Mesenchymal stem cell (in vitro differentiated cells and primary cell): ENCODE measurements at regions not wholly inside any gene's neighbourhood (a gene's known extent, or its start where the extent isn't known, plus 50 kb on each side); places are given as distances from the start of the nearest gene placed in this dataset.

Experiments used
- DNase-seq: peaks from one replicate; pipeline ENCODE4 v3.0.0-alpha.2; 2013
- H2AFZ ChIP-seq: one replicate; pipeline ENCODE4 v1.6.1; 2013; ENCODE audit warnings: low read depth, mild to moderate bottlenecking, control low read depth, inconsistent platforms, low read length, moderate library complexity
- H2AK5ac ChIP-seq: 2 replicates; pipeline ENCODE4 v1.6.1; 2013; ENCODE audit warnings: low read length, moderate library complexity, mild to moderate bottlenecking, inconsistent platforms; ENCODE audit not compliant: severe bottlenecking
- H2BK120ac ChIP-seq: one replicate; pipeline ENCODE4 v1.6.1; 2013; ENCODE audit warnings: low read depth, mild to moderate bottlenecking, inconsistent platforms, low read length, moderate library complexity
- H2BK12ac ChIP-seq, 2 experiments: one replicate each; pipeline ENCODE4 v1.6.1; 2013; ENCODE audit warnings: inconsistent platforms in 2 of 2, low read length in 2 of 2, mild to moderate bottlenecking in 2 of 2, moderate library complexity in 2 of 2, control low read depth in 1 of 2
- H2BK15ac ChIP-seq: one replicate; pipeline ENCODE4 v1.6.1; 2013; ENCODE audit warnings: mild to moderate bottlenecking, low read depth, inconsistent platforms; ENCODE audit not compliant: poor library complexity, severe bottlenecking
- H2BK5ac ChIP-seq: 2 replicates; pipeline ENCODE4 v1.6.1; 2013; ENCODE audit warnings: low read depth, mild to moderate bottlenecking, low read length, control low read depth, inconsistent platforms; ENCODE audit not compliant: poor library complexity, severe bottlenecking
- H3K14ac ChIP-seq, 2 experiments: one replicate each; pipeline ENCODE4 v1.6.1; 2013; ENCODE audit warnings: inconsistent platforms in 2 of 2, low read length in 2 of 2, control low read depth in 1 of 2, mild to moderate bottlenecking in 1 of 2, moderate library complexity in 1 of 2
- H3K18ac ChIP-seq, 2 experiments: one replicate each; pipeline ENCODE4 v1.6.1; 2013; ENCODE audit warnings: inconsistent platforms in 2 of 2, low read length in 2 of 2, control low read depth in 1 of 2, low read depth in 1 of 2, mild to moderate bottlenecking in 1 of 2
- H3K23ac ChIP-seq, 2 experiments: one replicate each; pipeline ENCODE4 v1.6.1; 2013; ENCODE audit warnings: inconsistent platforms in 2 of 2, low read length in 2 of 2, mild to moderate bottlenecking in 2 of 2, moderate library complexity in 2 of 2, control low read depth in 1 of 2
- H3K27ac ChIP-seq: 2 replicates; pipeline ENCODE4 v1.5.1; 2013; ENCODE audit warnings: mild to moderate bottlenecking, moderate library complexity, low read length, control low read depth, inconsistent platforms; ENCODE audit not compliant: poor library complexity, severe bottlenecking
- H3K27me3 ChIP-seq, 2 experiments: 2 replicates each; pipeline versions ENCODE4 v1.6.1 to v1.7.0; 2013; ENCODE audit warnings: low read length in 2 of 2, mild to moderate bottlenecking in 2 of 2, moderate library complexity in 2 of 2, control low read depth in 1 of 2, inconsistent platforms in 1 of 2; ENCODE audit not compliant: control insufficient read depth in 1 of 2, insufficient read depth in 1 of 2
- H3K36me3 ChIP-seq, 2 experiments: 2 replicates each; pipeline versions ENCODE4 v1.6.1 to v1.7.0; 2013; ENCODE audit warnings: low read length in 2 of 2, control low read depth in 1 of 2, inconsistent platforms in 1 of 2, low read depth in 1 of 2, mild to moderate bottlenecking in 1 of 2; ENCODE audit not compliant: insufficient read depth in 2 of 2, control insufficient read depth in 1 of 2
- H3K4ac ChIP-seq, 2 experiments: one replicate each; pipeline ENCODE4 v1.6.1; 2013; ENCODE audit warnings: inconsistent platforms in 2 of 2, low read length in 2 of 2, mild to moderate bottlenecking in 2 of 2, moderate library complexity in 2 of 2, control low read depth in 1 of 2, low read depth in 1 of 2
- H3K4me1 ChIP-seq: 2 replicates; pipeline ENCODE4 v1.6.1; 2013; ENCODE audit warnings: low read depth, low read length, control low read depth; ENCODE audit not compliant: control insufficient read depth, insufficient read depth
- H3K4me2 ChIP-seq: 2 replicates; pipeline ENCODE4 v1.6.1; 2013; ENCODE audit warnings: low read length, mild to moderate bottlenecking, inconsistent platforms; ENCODE audit not compliant: poor library complexity, severe bottlenecking
- H3K4me3 ChIP-seq, 2 experiments: 2 replicates each; pipeline versions ENCODE4 v1.5.1 to v1.7.0; 2013; ENCODE audit warnings: low read length in 2 of 2, mild to moderate bottlenecking in 2 of 2, control low read depth in 1 of 2, low read depth in 1 of 2; ENCODE audit not compliant: insufficient read depth in 1 of 2
- H3K79me1 ChIP-seq: replicated peaks from 2 replicates; pipeline ENCODE4 v1.6.1; 2013; ENCODE audit warnings: mild to moderate bottlenecking, control low read depth, low read length, inconsistent platforms; ENCODE audit not compliant: poor library complexity, severe bottlenecking
- H3K9ac ChIP-seq: 2 replicates; pipeline ENCODE4 v1.7.0; 2013; ENCODE audit warnings: mild to moderate bottlenecking, low read length, moderate library complexity
- H3K9me3 ChIP-seq: 2 replicates; pipeline ENCODE4 v1.7.0; 2013; ENCODE audit warnings: mild to moderate bottlenecking, low read length; ENCODE audit not compliant: control insufficient read depth
- H4K8ac ChIP-seq: one replicate; pipeline ENCODE4 v1.6.1; 2013; ENCODE audit warnings: inconsistent platforms, mild to moderate bottlenecking, low read length, moderate library complexity
- H4K91ac ChIP-seq: one replicate; pipeline ENCODE4 v1.6.1; 2013; ENCODE audit warnings: mild to moderate bottlenecking, low read length, inconsistent platforms
- WGBS: methylation state at CpG from one replicate; pipeline ENCODE4 v1.1.7; 2013; ENCODE audit warnings: mixed read lengths; 5-methylcytosine and 5-hydroxymethylcytosine counted together

DNA sequence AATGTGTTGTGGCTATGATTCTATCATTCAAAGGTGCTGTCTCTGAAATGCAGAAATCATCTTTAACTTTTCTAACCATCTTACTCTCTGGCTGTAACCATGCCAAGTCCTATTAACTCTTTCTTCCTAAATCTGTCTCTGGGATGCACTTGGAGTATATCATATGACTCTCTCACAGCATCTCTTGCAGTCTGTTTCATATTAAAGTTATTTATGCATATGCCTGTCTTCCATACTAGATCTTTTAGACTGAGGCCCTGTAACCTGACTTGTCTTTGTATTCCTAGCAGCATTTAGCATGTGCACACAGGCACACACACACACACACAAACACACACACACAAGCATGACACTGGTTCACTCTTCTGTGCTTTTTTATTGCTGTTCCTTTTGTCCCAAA lies 320.6 kb downstream of the ETAA1 start:
- H2AFZ ChIP-seq = no peak overlapping the region
- H3K27me3 ChIP-seq = peaks cover 0 to 3% of the 10 kb centered on the region in 2 experiments
- H2BK120ac ChIP-seq = no peak overlapping the region
- no peaks in the 10 kb centered on the region for H3K36me3 ChIP-seq
- DNase-seq = no peak
- no peak overlapping the region for H4K91ac ChIP-seq
- H2BK5ac ChIP-seq = no peak overlapping the region
- H2BK15ac ChIP-seq = no peak overlapping the region
- no peak overlapping the region for H3K18ac ChIP-seq
- no peaks in the 10 kb centered on the region for H3K9me3 ChIP-seq
- H3K27ac ChIP-seq = no peak overlapping the region
- H3K4me2 ChIP-seq = no peak overlapping the region
- no peak overlapping the region for H3K9ac ChIP-seq
- H3K23ac ChIP-seq = no peak overlapping the region
- no peak overlapping the region for H2BK12ac ChIP-seq
- H4K8ac ChIP-seq = no peak overlapping the region
- H3K14ac ChIP-seq = no peak overlapping the region
- H3K4me1 ChIP-seq = no peaks in the 10 kb centered on the region
- no peaks in the 10 kb centered on the region for H3K79me1 ChIP-seq
- H2AK5ac ChIP-seq = no peak overlapping the region
- H3K4ac ChIP-seq = no peak overlapping the region
- no peak overlapping the region for H3K4me3 ChIP-seq

DNA sequence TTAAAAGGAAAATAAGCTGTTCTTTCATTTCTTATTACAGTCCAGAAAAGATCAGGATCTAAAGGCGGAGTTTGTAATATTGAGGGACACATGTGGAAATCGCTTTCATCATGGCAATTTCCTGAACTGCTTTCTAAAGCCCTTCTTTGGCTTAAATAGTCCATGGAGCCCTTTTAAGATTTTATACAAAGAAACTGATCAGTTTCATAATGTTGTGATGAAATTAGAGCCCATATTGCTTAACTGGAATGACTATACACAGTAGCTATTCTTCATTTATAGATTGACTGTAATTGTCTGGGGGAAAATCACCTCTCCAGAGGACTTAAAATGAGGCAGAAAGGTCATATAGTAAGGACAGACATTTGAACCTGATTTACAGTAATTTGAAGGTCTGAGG lies 322.2 kb downstream of the ETAA1 start:
- Histone ChIP-seq H2BK15ac (no peak overlapping the region), H3K79me1 (no peaks in the 10 kb centered on the region), H3K27ac (no peak overlapping the region), H2BK5ac (no peak overlapping the region), H4K8ac (no peak overlapping the region), H3K9ac (no peak overlapping the region), H3K4me3 (no peak overlapping the region), H3K27me3 (peaks cover 0 to 3% of the 10 kb centered on the region in 2 experiments), H3K18ac (no peak overlapping the region), H4K91ac (no peak overlapping the region), H3K23ac (no peak overlapping the region), H2AFZ (no peak overlapping the region), H3K4me2 (no peak overlapping the region), H2BK120ac (no peak overlapping the region), H2AK5ac (no peak overlapping the region), H3K4ac (no peak overlapping the region), H2BK12ac (no peak overlapping the region), H3K9me3 (no peaks in the 10 kb centered on the region), H3K14ac (no peak overlapping the region), H3K36me3 (no peaks in the 10 kb centered on the region), H3K4me1 (no peaks in the 10 kb centered on the region)
- WGBS = 100% methylated on average over 2 of the region's 2 CpGs
- no peak for DNase-seq

DNA sequence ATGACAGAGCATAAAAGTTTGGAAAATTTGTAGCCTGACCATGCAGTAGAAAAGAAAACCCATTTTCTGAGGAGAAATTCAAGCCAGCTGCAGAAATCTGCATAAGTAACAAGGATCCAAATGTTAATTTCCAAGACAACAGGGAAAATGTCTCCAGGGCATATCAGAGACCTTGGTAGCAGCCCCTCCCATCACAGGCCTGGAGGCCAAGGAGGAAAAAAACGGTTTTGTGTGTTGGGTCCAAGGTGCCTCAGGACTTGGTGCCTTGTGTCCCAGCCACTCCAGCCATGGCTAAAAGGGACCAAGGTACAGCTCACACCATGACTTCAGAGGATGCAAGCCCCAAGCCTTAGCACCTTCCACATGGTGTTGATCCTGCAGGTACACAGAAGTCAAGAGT lies 324.4 kb downstream of the ETAA1 start:
- Histone ChIP-seq H2BK5ac (no peak overlapping the region), H3K14ac (no peak overlapping the region), H3K4me2 (no peak overlapping the region), H3K9ac (no peak overlapping the region), H3K4me1 (no peaks in the 10 kb centered on the region), H3K4me3 (no peak overlapping the region), H4K8ac (no peak overlapping the region), H2BK120ac (no peak overlapping the region), H3K27ac (no peak overlapping the region), H3K4ac (no peak overlapping the region), H3K18ac (no peak overlapping the region), H3K36me3 (no peaks in the 10 kb centered on the region), H2BK15ac (no peak overlapping the region), H4K91ac (no peak overlapping the region), H3K23ac (no peak overlapping the region), H3K79me1 (no peaks in the 10 kb centered on the region), H2AFZ (no peak overlapping the region), H3K9me3 (no peaks in the 10 kb centered on the region), H2BK12ac (no peak overlapping the region), H3K27me3 (peaks cover 5 to 9% of the 10 kb centered on the region in 2 experiments), H2AK5ac (no peak overlapping the region)
- no peak for DNase-seq
- 42% methylated on average over 1 of the region's 1 CpG for WGBS

DNA sequence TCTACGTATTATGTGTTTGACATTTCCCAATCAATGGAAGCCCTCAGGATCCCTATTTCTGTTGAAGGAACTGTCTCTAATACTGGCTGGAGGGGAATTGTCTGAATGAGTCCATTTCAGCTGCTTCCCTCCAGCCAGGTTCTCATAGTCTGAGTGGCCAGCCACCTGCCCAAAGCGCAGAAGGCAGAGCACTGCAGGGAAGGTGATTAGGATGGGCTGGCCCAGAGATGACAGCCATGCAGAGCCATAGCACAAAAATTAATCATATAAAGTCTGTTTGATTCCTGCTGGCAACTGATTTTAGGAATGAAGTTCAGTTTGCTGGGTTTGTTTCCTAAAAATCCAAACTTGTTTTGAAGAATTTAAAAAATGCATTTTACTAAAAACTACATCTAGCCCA lies 327.1 kb downstream of the ETAA1 start:
- H2AFZ ChIP-seq = no peak overlapping the region
- H3K4me3 ChIP-seq = no peak overlapping the region
- no peak overlapping the region for H2BK5ac ChIP-seq
- no peak for DNase-seq
- H2BK120ac ChIP-seq = no peak overlapping the region
- H3K18ac ChIP-seq = no peak overlapping the region
- H4K8ac ChIP-seq = no peak overlapping the region
- no peak overlapping the region for H3K4me2 ChIP-seq
- H3K27ac ChIP-seq = no peak overlapping the region
- no peaks in the 10 kb centered on the region for H3K4me1 ChIP-seq
- no peaks in the 10 kb centered on the region for H3K79me1 ChIP-seq
- H4K91ac ChIP-seq = no peak overlapping the region
- no peak overlapping the region for H2AK5ac ChIP-seq
- no peaks in the 10 kb centered on the region for H3K36me3 ChIP-seq
- H3K9ac ChIP-seq = no peak overlapping the region
- H3K4ac ChIP-seq = no peak overlapping the region
- no peak overlapping the region for H3K23ac ChIP-seq
- no peak overlapping the region for H3K14ac ChIP-seq
- H2BK12ac ChIP-seq = no peak overlapping the region
- no peaks in the 10 kb centered on the region for H3K9me3 ChIP-seq
- no peak overlapping the region for H2BK15ac ChIP-seq
- H3K27me3 ChIP-seq = peaks cover 13 to 14% of the 10 kb centered on the region in 2 experiments
- 93% methylated on average over 2 of the region's 2 CpGs for WGBS
